ENCODE measurements at regions not wholly inside any gene's neighbourhood (a gene's known extent, or its start where the extent isn't known, plus 50 kb on each side); places are given as distances from the start of the nearest gene placed in this dataset.

GRCh38 chr14:87879389-87879788 is 113.6 kb downstream of the GALC start:
- DNase-seq (ENCODE audit: low read depth) = no peak

GRCh38 chr14:87878959-87879358 is 114.0 kb downstream of the GALC start:
- DNase-seq (ENCODE audit: low read depth) = no peak

GRCh38 chr14:87877877-87878276 is 115.1 kb downstream of the GALC start:
- DNase-seq (ENCODE audit: low read depth) = no peak

- no peak for DNase-seq (ENCODE audit: low read depth)
These were observed 118.3 kb downstream of the GALC start for GRCh38 chr14:87874676-87875075.

GRCh38 chr14:87873741-87874140 is 119.2 kb downstream of the GALC start:
- DNase-seq (ENCODE audit: low read depth) = no peak

- no peak for DNase-seq (ENCODE audit: low read depth)
These were observed 123.1 kb downstream of the GALC start for GRCh38 chr14:87869619-87870583.

- no peak for DNase-seq (ENCODE audit: low read depth)
These were observed 124.1 kb downstream of the GALC start for GRCh38 chr14:87868920-87869319.

- DNase-seq (ENCODE audit: low read depth) = no peak
These were observed 126.9 kb downstream of the GALC start for GRCh38 chr14:87866116-87866515.

GRCh38 chr14:87864356-87865270 is 128.4 kb downstream of the GALC start:
- no peak for DNase-seq (ENCODE audit: low read depth)

- no peak for DNase-seq (ENCODE audit: low read depth)
These were observed 129.9 kb downstream of the GALC start for GRCh38 chr14:87863047-87863446.

- no peak for DNase-seq (ENCODE audit: low read depth)
These were observed 140.9 kb downstream of the GALC start for GRCh38 chr14:87852107-87852506.

GRCh38 chr14:87851190-87851589 is 141.8 kb downstream of the GALC start:
- no peak for DNase-seq (ENCODE audit: low read depth)

GRCh38 chr14:87847216-87847755 is 145.7 kb downstream of the GALC start:
- no peak for DNase-seq (ENCODE audit: low read depth)

GRCh38 chr14:87840906-87841305 is 152.1 kb downstream of the GALC start:
- no peak for DNase-seq (ENCODE audit: low read depth)

GRCh38 chr14:87838931-87839330 is 154.1 kb downstream of the GALC start:
- no peak for DNase-seq (ENCODE audit: low read depth)

GRCh38 chr14:87837296-87837695 is 155.7 kb downstream of the GALC start:
- DNase-seq (ENCODE audit: low read depth) = no peak

- no peak for DNase-seq (ENCODE audit: low read depth)
These were observed 158.4 kb downstream of the GALC start for GRCh38 chr14:87834594-87834993.

- no peak for DNase-seq (ENCODE audit: low read depth)
These were observed 160.0 kb downstream of the GALC start for GRCh38 chr14:87833026-87833425.

GRCh38 chr14:87830443-87831096 is 162.4 kb downstream of the GALC start:
- no peak for DNase-seq (ENCODE audit: low read depth)

- DNase-seq (ENCODE audit: low read depth) = no peak
These were observed 163.4 kb downstream of the GALC start for GRCh38 chr14:87829543-87829942.

- DNase-seq (ENCODE audit: low read depth) = no peak
These were observed 168.7 kb downstream of the GALC start for GRCh38 chr14:87824266-87824665.

- no peak for DNase-seq (ENCODE audit: low read depth)
These were observed 176.6 kb downstream of the GALC start for GRCh38 chr14:87816416-87816815.
